ENCODE measurements at regions not wholly inside any gene's neighbourhood (a gene's known extent, or its start where the extent isn't known, plus 50 kb on each side); places are given as distances from the start of the nearest gene placed in this dataset.

DNA sequence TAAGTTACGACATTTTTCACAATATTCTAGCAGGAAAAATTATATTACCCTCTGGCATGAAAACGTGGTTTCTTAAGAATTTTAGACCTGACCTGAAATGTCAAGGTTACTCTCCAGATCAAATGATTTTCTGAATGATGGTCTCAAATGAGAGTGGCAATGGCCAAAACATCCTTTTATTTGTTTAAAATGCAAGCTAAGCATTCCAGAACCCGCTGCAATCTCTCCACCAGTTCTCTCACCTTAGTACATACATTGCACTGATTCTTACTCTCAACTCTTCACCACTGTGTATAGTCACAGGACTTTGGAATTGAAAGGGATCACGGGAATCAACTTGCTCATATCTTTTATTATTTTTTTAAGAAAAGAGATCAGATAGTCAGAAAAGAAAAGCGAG, 391.6 kb upstream of the LRATD1 start:
- TF ChIP-seq, protein P1, sequence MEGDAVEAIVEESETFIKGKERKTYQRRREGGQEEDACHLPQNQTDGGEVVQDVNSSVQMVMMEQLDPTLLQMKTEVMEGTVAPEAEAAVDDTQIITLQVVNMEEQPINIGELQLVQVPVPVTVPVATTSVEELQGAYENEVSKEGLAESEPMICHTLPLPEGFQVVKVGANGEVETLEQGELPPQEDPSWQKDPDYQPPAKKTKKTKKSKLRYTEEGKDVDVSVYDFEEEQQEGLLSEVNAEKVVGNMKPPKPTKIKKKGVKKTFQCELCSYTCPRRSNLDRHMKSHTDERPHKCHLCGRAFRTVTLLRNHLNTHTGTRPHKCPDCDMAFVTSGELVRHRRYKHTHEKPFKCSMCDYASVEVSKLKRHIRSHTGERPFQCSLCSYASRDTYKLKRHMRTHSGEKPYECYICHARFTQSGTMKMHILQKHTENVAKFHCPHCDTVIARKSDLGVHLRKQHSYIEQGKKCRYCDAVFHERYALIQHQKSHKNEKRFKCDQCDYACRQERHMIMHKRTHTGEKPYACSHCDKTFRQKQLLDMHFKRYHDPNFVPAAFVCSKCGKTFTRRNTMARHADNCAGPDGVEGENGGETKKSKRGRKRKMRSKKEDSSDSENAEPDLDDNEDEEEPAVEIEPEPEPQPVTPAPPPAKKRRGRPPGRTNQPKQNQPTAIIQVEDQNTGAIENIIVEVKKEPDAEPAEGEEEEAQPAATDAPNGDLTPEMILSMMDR (IDR thresholded peaks at IDR 0.05 in 4 of 5, conservative IDR thresholded peaks at IDR 0.05 in 1 of 5) = no peak
- TF ChIP-seq POLR2A (IDR thresholded peaks at IDR 0.05) = no peak

Measured in gastrocnemius medialis (tissue), 4 donors.